Liver (tissue), 3 donors: ENCODE measurements at regions not wholly inside any gene's neighbourhood (a gene's known extent, or its start where the extent isn't known, plus 50 kb on each side); places are given as distances from the start of the nearest gene placed in this dataset.

Source experiments
- ATF3 ChIP-seq: IDR thresholded peaks from 2 replicates; pipeline ENCODE4 v1.6.1; 2016; ENCODE audit warnings: antibody characterized with exemption
- FOXA1 ChIP-seq: IDR thresholded peaks from 2 replicates; pipeline ENCODE4 v1.6.1; 2016; ENCODE audit warnings: antibody characterized with exemption
- RXRA ChIP-seq, 2 donors: IDR thresholded peaks; 2 replicates each; pipeline ENCODE4 v1.6.1; 2017 to 2018; ENCODE audit warnings: antibody characterized with exemption in 2 of 2, mild to moderate bottlenecking in 1 of 2
- TF ChIP-seq, protein P1 (sequence below): fragments of 150-350 bp; IDR thresholded peaks from 2 replicates; pipeline ENCODE4 v1.5.1; 2017; ENCODE audit warnings: improper control_type of control experiment, low read depth, low read length; ENCODE audit not compliant: missing input control
- donor health status: healthy.
- donor health status: healthy.

GRCh38 chr16:73361061-73361460, 313.1 kb upstream of the ZFHX3 start:
- TF ChIP-seq, protein P1, sequence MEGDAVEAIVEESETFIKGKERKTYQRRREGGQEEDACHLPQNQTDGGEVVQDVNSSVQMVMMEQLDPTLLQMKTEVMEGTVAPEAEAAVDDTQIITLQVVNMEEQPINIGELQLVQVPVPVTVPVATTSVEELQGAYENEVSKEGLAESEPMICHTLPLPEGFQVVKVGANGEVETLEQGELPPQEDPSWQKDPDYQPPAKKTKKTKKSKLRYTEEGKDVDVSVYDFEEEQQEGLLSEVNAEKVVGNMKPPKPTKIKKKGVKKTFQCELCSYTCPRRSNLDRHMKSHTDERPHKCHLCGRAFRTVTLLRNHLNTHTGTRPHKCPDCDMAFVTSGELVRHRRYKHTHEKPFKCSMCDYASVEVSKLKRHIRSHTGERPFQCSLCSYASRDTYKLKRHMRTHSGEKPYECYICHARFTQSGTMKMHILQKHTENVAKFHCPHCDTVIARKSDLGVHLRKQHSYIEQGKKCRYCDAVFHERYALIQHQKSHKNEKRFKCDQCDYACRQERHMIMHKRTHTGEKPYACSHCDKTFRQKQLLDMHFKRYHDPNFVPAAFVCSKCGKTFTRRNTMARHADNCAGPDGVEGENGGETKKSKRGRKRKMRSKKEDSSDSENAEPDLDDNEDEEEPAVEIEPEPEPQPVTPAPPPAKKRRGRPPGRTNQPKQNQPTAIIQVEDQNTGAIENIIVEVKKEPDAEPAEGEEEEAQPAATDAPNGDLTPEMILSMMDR: no peak
- TF ChIP-seq ATF3 (no peak), RXRA (IDR thresholded peaks at IDR 0.05) (no peak), FOXA1 (no peak)
